ENCODE measurements at regions not wholly inside any gene's neighbourhood (a gene's known extent, or its start where the extent isn't known, plus 50 kb on each side); places are given as distances from the start of the nearest gene placed in this dataset.
"Not testable (repeated sequence)": the region's sequence is repeated elsewhere in the genome, so short reads cannot be mapped to it uniquely, and the experiment has no call there.

- no peak overlapping the region for H3K4me2 ChIP-seq
- ATAC-seq = no peak
- WGBS (ENCODE audit: missing lambda C conversion rate) = 36% methylated on average over 12 of the region's 12 CpGs
- TF ChIP-seq PHF8 (IDR thresholded peaks at IDR 0.05; ENCODE audit: borderline replicate concordance, low read depth) = no peak
- no peak for TF ChIP-seq CBX2 (IDR thresholded peaks at IDR 0.05; ENCODE audit: borderline replicate concordance, low read depth)
- TF ChIP-seq NFE2L2 (conservative IDR thresholded peaks at IDR 0.05; ENCODE audit: low read length) = no peak
- TF ChIP-seq ZFP36 (IDR thresholded peaks at IDR 0.05; ENCODE audit: borderline replicate concordance, partially characterized antibody) = no peak
- no peak for TF ChIP-seq ESRRA (IDR thresholded peaks at IDR 0.05; ENCODE audit: borderline replicate concordance, low read length)
- TF ChIP-seq GATA3 (IDR thresholded peaks at IDR 0.05; ENCODE audit: borderline replicate concordance) = no peak
- CTCF ChIA-PET = interaction anchor here (0.6 to 0.7 kb wide), 2 partner anchors 21 to 203 kb away, joined by 3 read pairs; no protein-coding TSS in a partner anchor
- POLR2A ChIA-PET = no interaction called here
- H3K4me3 ChIP-seq = no peak overlapping the region
- DNase-seq (ENCODE audit: low read depth in 1 of 2, low spot score in 1 of 2) = no peak
- H3K27ac ChIP-seq = no peak overlapping the region
- peak; percentile 51 for FAIRE-seq
- no peaks in the 10 kb centered on the region for H3K9me3 ChIP-seq
- no peaks in the 10 kb centered on the region for H3K4me1 ChIP-seq
Measured at GRCh38 chr10:45135443-45136198, 134.9 kb downstream of the ZNF22 start.

- TF ChIP-seq HEYL (CRISPR knock-in tag; IDR thresholded peaks at IDR 0.05) = no peak
- no peak for TF ChIP-seq KDM1A (IDR thresholded peaks at IDR 0.05; ENCODE audit: low read depth)
- TF ChIP-seq FOXS1 (CRISPR knock-in tag; IDR thresholded peaks at IDR 0.05) = no peak
- TF ChIP-seq E2F6 (IDR thresholded peaks at IDR 0.05; ENCODE audit: borderline replicate concordance, low read depth) = no peak
- no peak for TF ChIP-seq EHF (CRISPR knock-in tag; IDR thresholded peaks at IDR 0.05)
- no peak for TF ChIP-seq POLR2AphosphoS2 (conservative IDR thresholded peaks at IDR 0.05; ENCODE audit: low read length)
- no peak for TF ChIP-seq RAD21 (conservative IDR thresholded peaks at IDR 0.05 in 1 of 2, IDR thresholded peaks at IDR 0.05 in 1 of 2)
- TF ChIP-seq CBX2 (IDR thresholded peaks at IDR 0.05; ENCODE audit: borderline replicate concordance, low read depth) = no peak
- TF ChIP-seq CHD4 (IDR thresholded peaks at IDR 0.05; ENCODE audit: borderline replicate concordance) = no peak
- H3K9me3 ChIP-seq = no peaks in the 10 kb centered on the region
- ChIA-PET CTCF (interaction anchor here (0.7 kb wide), 1 partner anchor 20 kb away, joined by 3 read pairs; no protein-coding TSS in a partner anchor), POLR2A (no interaction called here)
- H3K27ac ChIP-seq = no peak overlapping the region
- ATAC-seq (no peak), DNase-seq (ENCODE audit: low read depth in 1 of 2, low spot score in 1 of 2) (no peak), FAIRE-seq (no peak)
- H3K4me1 ChIP-seq = no peaks in the 10 kb centered on the region
- WGBS (ENCODE audit: missing lambda C conversion rate) = 34% methylated on average over 8 of the region's 8 CpGs
- no peak overlapping the region for H3K4me3 ChIP-seq
- H3K4me2 ChIP-seq = no peak overlapping the region
Measured at GRCh38 chr10:45136256-45136655, 135.5 kb downstream of the ZNF22 start.

GRCh38 chr10:45144326-45145070 lies 143.8 kb downstream of the ZNF22 start:
- ATAC-seq (no peak), FAIRE-seq (no peak), DNase-seq (ENCODE audit: low read depth in 1 of 2, low spot score in 1 of 2) (no peak)
- POLR2A ChIA-PET = no interaction called here
- WGBS (ENCODE audit: missing lambda C conversion rate) = under 1% methylated on average over 3 of the region's 3 CpGs
- TF ChIP-seq CHD4 (IDR thresholded peaks at IDR 0.05; ENCODE audit: borderline replicate concordance) (no peak), NPAS2 (CRISPR knock-in tag; IDR thresholded peaks at IDR 0.05; ENCODE audit: borderline replicate concordance) (no peak), BCL3 (IDR thresholded peaks at IDR 0.05) (no peak), SMC3 (IDR thresholded peaks at IDR 0.05) (no peak), ATOH8 (CRISPR knock-in tag; IDR thresholded peaks at IDR 0.05; ENCODE audit: low read depth) (no peak), ZSCAN20 (CRISPR knock-in tag; IDR thresholded peaks at IDR 0.05) (no peak), HDAC2 (IDR thresholded peaks at IDR 0.05) (no peak), CEBPB (IDR thresholded peaks at IDR 0.05) (no peak), CBX8 (IDR thresholded peaks at IDR 0.05) (no peak), KDM1A (IDR thresholded peaks at IDR 0.05; ENCODE audit: low read depth) (no peak), HEYL (CRISPR knock-in tag; IDR thresholded peaks at IDR 0.05) (no peak), EHF (CRISPR knock-in tag; IDR thresholded peaks at IDR 0.05) (no peak), RFX5 (IDR thresholded peaks at IDR 0.05) (no peak), BHLHE40 (IDR thresholded peaks at IDR 0.05; ENCODE audit: low read depth, low read length) (no peak), EHMT2 (IDR thresholded peaks at IDR 0.05; ENCODE audit: low read depth) (no peak), PHF8 (IDR thresholded peaks at IDR 0.05; ENCODE audit: borderline replicate concordance, low read depth) (no peak), MAX (IDR thresholded peaks at IDR 0.05) (no peak)
- no peak overlapping the region for H3K27ac ChIP-seq
- no peak overlapping the region for H3K4me3 ChIP-seq
- H3K9me3 ChIP-seq = no peaks in the 10 kb centered on the region
- no peak overlapping the region for H3K4me2 ChIP-seq
- CTCF ChIA-PET = no interaction called here
- H3K4me1 ChIP-seq = no peaks in the 10 kb centered on the region

- H3K4me1 ChIP-seq; POLR2A ChIA-PET; H3K4me2 ChIP-seq; H3K27ac ChIP-seq; ATAC-seq; H3K9me3 ChIP-seq; FAIRE-seq; CTCF ChIA-PET; DNase-seq (ENCODE audit: low read depth in 1 of 2, low spot score in 1 of 2); H3K4me3 ChIP-seq: not testable (repeated sequence)
- WGBS (ENCODE audit: missing lambda C conversion rate) = 0% methylated on average over 1 of the region's 1 CpG
Measured at GRCh38 chr10:45145143-45145542, 144.4 kb downstream of the ZNF22 start.

Data from A549 (cell line).